ENCODE measurements at regions not wholly inside any gene's neighbourhood (a gene's known extent, or its start where the extent isn't known, plus 50 kb on each side); places are given as distances from the start of the nearest gene placed in this dataset.

DNA sequence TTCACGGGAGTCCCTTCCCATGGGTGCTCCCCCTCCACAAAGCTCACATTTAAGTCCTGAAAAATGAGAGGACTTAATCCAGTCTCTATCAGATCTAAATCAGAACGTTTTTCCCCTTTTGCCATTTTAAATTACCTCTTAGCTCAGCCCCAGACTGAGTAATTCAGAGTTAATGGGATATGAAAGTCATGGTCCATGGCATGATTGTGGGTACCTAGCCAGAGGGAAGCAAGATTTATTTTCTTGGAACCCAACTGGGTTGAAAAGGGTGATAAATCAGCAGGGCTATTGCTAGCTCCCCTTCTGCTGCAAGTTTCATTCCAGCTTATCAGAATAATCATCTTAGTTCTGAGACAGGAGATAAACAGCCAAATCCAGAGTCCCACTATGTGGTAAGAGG, 320.2 kb upstream of the CHD6 start:
- Histone ChIP-seq H3K4me3 (no peak overlapping the region), H3K27me3 (peaks cover 0 to 6% (median 0%) of the 10 kb centered on the region in 9 donors), H3K4me1 (no peaks in the 10 kb centered on the region), H3K9me3 (no peaks in the 10 kb centered on the region), H3K36me3 (no peaks in the 10 kb centered on the region), H3K27ac (no peak overlapping the region)
- no peak for TF ChIP-seq POLR2A (IDR thresholded peaks at IDR 0.05)
- TF ChIP-seq, protein P1, sequence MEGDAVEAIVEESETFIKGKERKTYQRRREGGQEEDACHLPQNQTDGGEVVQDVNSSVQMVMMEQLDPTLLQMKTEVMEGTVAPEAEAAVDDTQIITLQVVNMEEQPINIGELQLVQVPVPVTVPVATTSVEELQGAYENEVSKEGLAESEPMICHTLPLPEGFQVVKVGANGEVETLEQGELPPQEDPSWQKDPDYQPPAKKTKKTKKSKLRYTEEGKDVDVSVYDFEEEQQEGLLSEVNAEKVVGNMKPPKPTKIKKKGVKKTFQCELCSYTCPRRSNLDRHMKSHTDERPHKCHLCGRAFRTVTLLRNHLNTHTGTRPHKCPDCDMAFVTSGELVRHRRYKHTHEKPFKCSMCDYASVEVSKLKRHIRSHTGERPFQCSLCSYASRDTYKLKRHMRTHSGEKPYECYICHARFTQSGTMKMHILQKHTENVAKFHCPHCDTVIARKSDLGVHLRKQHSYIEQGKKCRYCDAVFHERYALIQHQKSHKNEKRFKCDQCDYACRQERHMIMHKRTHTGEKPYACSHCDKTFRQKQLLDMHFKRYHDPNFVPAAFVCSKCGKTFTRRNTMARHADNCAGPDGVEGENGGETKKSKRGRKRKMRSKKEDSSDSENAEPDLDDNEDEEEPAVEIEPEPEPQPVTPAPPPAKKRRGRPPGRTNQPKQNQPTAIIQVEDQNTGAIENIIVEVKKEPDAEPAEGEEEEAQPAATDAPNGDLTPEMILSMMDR (IDR thresholded peaks at IDR 0.05) = no peak
- ATAC-seq = no peak
- 30 to 40% (median 36%) methylated on average over 2 of the region's 2 CpGs for WGBS, 4 donors
- intact Hi-C loops (cut with DNase I) = no loop called here
- no peak for DNase-seq

DNA sequence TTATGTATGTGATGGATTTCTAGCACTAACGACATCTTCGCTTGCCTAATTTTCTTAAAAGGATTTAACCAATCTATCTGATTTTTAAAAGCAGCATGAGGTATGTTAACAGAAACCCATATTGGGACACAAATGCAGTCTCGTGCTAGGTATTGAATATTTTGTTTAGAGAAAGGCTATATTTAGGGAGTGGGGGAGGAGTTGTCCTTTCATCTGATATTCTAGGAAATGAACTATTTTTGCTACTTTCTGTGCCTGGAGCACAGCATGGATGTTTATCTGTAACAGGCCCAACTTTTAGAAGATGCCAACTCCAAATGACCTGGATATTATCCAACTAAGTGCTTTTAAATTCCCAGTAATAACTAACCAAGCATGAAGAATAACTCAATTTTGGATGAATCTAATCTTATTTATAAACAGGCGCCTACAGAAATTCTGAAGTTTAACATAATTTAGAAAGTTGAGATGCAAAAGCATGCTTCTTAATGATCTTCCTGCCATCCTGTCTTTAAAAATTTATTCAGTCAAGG, 317.1 kb upstream of the CHD6 start:
- no peak for DNase-seq
- peaks cover 0 to 16% (median 0%) of the 10 kb centered on the region in 9 donors for H3K27me3 ChIP-seq
- no peak overlapping the region for H3K27ac ChIP-seq
- no peaks in the 10 kb centered on the region for H3K4me1 ChIP-seq
- 47 to 78% (median 70%) methylated on average over 4 of the region's 4 CpGs for WGBS, 4 donors
- no peak for ATAC-seq
- H3K4me3 ChIP-seq = no peak overlapping the region
- no peaks in the 10 kb centered on the region for H3K9me3 ChIP-seq
- intact Hi-C loops (cut with DNase I) = no loop called here
- H3K36me3 ChIP-seq = no peaks in the 10 kb centered on the region
- TF ChIP-seq, protein P1 (IDR thresholded peaks at IDR 0.05) = no peak
- TF ChIP-seq POLR2A (IDR thresholded peaks at IDR 0.05) = no peak

DNA sequence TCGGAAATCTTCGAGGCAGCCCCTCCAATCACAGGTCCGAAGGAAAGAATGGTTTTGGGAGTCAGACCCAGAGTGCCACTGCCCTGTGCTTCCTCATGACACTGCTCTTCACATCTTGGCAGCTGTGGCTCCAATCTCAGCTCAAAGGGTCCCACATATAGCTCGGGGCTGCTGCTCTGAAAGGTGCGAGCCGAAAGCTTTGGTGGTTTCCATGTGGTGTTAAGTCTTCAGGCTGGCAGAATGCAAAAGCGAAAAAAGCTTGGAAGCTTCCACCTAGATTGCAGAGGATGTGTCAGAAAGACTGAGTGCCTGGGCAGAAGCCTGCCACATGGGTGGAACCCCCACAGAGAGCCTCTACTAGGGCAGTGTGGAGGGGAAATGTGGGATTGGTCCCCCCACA, 314.3 kb upstream of the CHD6 start:
- DNase-seq (no peak), ATAC-seq (no peak)
- H3K27me3 ChIP-seq = peaks cover 0 to 32% (median 0%) of the 10 kb centered on the region in 9 donors
- TF ChIP-seq, protein P1 (IDR thresholded peaks at IDR 0.05) = no peak
- no peak for TF ChIP-seq POLR2A (IDR thresholded peaks at IDR 0.05)
- H3K4me1 ChIP-seq = no peaks in the 10 kb centered on the region
- no peaks in the 10 kb centered on the region for H3K36me3 ChIP-seq
- H3K27ac ChIP-seq = no peak overlapping the region
- no peak overlapping the region for H3K4me3 ChIP-seq
- intact Hi-C loops (cut with DNase I) = no loop called here
- no peaks in the 10 kb centered on the region for H3K9me3 ChIP-seq
- WGBS, 4 donors = 66 to 82% (median 77%) methylated on average over 6 to 7 of the region's 7 CpGs

DNA sequence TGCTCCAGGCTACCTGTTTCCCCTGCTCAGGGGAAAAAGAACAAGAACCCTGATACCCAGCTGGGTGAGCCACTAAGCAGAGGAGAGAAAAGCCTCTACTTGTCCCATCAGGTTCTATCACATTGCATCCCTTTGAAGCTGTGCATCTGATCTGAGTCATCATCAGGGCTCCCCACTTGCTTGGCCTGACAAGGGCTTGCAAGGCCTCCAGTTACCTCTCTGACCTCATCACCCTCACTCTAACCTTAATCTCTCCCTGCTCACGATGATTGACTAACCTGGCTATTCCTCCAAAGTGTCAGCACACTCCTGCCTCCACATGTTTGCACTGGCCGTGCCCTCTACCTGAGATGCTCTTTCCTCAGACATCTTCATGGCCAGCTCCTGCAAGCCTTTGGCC, 309.5 kb upstream of the CHD6 start:
- Histone ChIP-seq H3K36me3 (no peaks in the 10 kb centered on the region), H3K4me1 (no peaks in the 10 kb centered on the region), H3K9me3 (no peaks in the 10 kb centered on the region), H3K27me3 (peaks cover 0 to 53% (median 0%) of the 10 kb centered on the region in 9 donors), H3K27ac (no peak overlapping the region), H3K4me3 (no peak overlapping the region)
- intact Hi-C loops (cut with DNase I) = no loop called here
- ATAC-seq (no peak), DNase-seq (no peak)
- TF ChIP-seq POLR2A (IDR thresholded peaks at IDR 0.05) = no peak
- TF ChIP-seq, protein P1 (IDR thresholded peaks at IDR 0.05) = no peak
- WGBS, 4 donors = 58 to 81% (median 66%) methylated on average over 2 of the region's 2 CpGs

Measured in heart left ventricle (tissue), 16 donors.